ENCODE measurements at regions not wholly inside any gene's neighbourhood (a gene's known extent, or its start where the extent isn't known, plus 50 kb on each side); places are given as distances from the start of the nearest gene placed in this dataset.

- TF ChIP-seq ZNF462 (CRISPR knock-in tag; IDR thresholded peaks at IDR 0.05), result no peak
- TF ChIP-seq CREB1 (CRISPR knock-in tag; IDR thresholded peaks at IDR 0.05; ENCODE audit: low read depth), result no peak
- TF ChIP-seq JUNB (IDR thresholded peaks at IDR 0.05; ENCODE audit: unreplicated experiment), result no peak
- no peak for TF ChIP-seq REST (IDR thresholded peaks at IDR 0.05; ENCODE audit: unreplicated experiment)
- TF ChIP-seq EZH2 (IDR thresholded peaks at IDR 0.05; ENCODE audit: low read depth, unreplicated experiment), result no peak
- no peak for TF ChIP-seq ETS1 (IDR thresholded peaks at IDR 0.05)
- TF ChIP-seq ZNF114 (CRISPR knock-in tag; IDR thresholded peaks at IDR 0.05), result no peak
- TF ChIP-seq POLR2AphosphoS5 (IDR thresholded peaks at IDR 0.05; ENCODE audit: low read depth), result no peak
- TF ChIP-seq STAT1 (IDR thresholded peaks at IDR 0.05; ENCODE audit: unreplicated experiment), result no peak
These were observed 90.6 kb upstream of the SPAG17 start (continued) for GRCh38 chr1:118275472-118276115.
